ENCODE measurements at regions not wholly inside any gene's neighbourhood (a gene's known extent, or its start where the extent isn't known, plus 50 kb on each side); places are given as distances from the start of the nearest gene placed in this dataset.
"Not testable (repeated sequence)": the region's sequence is repeated elsewhere in the genome, so short reads cannot be mapped to it uniquely, and the experiment has no call there.

DNA sequence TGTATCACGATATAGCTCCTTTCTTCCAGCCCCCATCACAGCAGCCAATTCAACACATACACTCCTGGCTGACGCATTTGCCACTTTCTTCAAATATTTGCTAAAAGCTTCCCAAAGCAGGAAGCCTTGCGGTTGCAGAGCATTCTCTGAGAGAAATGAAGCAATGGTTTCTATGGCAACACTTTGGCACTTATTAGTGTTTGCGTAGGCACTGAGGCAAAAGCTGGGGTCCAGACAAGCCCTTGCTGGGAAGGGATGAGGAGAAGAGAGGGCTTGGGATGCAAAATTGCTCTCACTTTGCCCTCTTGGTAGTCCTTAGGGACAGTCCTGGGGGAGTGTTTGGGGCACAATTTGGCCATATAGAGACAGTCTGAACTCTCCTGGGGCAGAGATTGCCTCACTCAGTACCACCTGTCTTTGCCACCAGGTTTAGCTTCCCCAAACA, 55.0 kb upstream of the PAK3 start:
- FAIRE-seq, result no peak
- DNase-seq (ENCODE audit: insufficient read length, low spot score), result no peak

- no peak for DNase-seq (ENCODE audit: insufficient read length, low spot score)
Observed at GRCh38 chrX:111040377-111041017, 55.5 kb upstream of the PAK3 start.

DNA sequence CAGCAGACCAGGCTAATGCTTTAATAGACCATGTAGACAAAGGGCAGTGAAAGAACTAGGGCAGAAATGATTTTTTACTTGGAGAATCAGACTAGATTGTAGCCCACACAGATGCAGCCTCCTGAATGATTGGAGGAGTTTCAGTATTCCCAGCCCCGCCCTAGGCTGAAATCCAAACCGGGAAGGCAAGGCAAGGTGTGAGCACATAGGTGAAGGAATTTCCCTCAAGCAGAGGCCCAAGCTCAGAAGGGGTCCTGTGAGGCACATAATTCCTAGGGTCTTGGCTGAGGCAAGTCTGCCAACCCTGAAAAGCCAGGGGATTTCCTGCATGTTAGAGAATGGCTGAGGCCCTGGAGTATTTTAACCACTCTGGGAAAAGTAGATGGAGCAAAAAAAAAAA, 56.4 kb upstream of the PAK3 start:
- FAIRE-seq (no peak), DNase-seq (ENCODE audit: insufficient read length, low spot score) (no peak)

More at GRCh38 chrX:111040377-111041017, 55.5 kb upstream of the PAK3 start:
- FAIRE-seq, result no peak

DNA sequence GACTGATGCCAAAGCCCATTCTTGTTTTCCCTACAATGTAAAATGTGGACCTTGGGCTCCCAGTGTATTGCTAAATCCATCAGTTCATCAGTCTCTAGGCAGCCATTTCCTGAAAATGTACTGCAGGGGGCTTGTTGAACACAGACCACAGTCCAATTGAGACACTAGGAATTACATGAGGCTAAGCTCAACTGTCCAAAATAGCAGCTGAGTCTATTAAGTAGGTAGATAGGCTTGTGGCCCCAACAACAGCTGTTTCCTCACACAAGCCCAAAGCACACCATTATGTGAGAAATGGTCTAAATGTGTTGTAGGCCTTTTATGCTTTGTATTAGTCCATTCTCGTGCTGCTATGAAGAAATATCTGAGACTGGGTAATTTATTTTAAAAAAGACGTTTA, 60.0 kb upstream of the PAK3 start:
- FAIRE-seq (no peak), DNase-seq (ENCODE audit: insufficient read length, low spot score) (no peak)

- no peak for FAIRE-seq
- no peak for DNase-seq (ENCODE audit: insufficient read length, low spot score)
Observed at GRCh38 chrX:111035256-111035655, 60.7 kb upstream of the PAK3 start.

- not testable (repeated sequence) for FAIRE-seq; DNase-seq (ENCODE audit: insufficient read length, low spot score)
Observed at GRCh38 chrX:111022998-111023397, 73.0 kb upstream of the PAK3 start.

GRCh38 chrX:111020283-111020682, 75.7 kb upstream of the PAK3 start:
- DNase-seq (ENCODE audit: insufficient read length, low spot score) (no peak), FAIRE-seq (no peak)

DNA sequence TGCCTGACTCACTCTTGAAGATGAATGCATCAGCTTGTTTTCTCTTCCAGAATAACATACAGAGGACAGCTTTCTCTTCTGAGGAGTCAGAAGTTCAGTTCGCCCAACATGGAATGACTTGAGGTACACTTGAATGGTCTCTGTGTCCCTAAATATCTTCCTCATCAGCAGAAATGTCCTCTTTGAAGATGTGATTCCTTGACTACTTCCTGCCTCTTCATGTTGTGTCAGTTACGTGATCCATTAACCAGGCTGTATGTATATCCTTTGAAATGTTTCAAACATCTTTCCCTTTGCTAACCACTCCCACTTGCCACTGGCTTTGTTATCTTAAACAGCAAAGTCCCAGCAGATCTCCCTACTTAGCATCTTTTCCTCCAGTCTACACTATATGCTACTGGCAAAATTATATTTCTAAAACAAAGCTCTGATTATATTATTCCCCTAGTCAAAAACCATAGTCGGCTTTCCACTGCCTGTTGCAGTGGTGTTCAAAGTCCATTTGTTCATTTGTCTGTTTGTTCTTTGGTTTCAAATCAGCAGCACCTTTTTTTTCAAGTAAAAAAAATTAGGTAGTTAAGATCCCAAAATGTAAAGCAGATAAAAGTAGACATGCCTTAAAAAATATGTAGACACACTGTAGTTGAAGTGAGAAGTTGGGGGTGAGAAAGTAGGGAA, 82.1 kb upstream of the PAK3 start:
- FAIRE-seq, result no peak

GRCh38 chrX:111010111-111010510, 85.9 kb upstream of the PAK3 start:
- FAIRE-seq, result no peak

More for the DNA sequence above, 82.1 kb upstream of the PAK3 start:
- no peak for DNase-seq (ENCODE audit: insufficient read length, low spot score)

GRCh38 chrX:111009256-111009655, 86.7 kb upstream of the PAK3 start:
- FAIRE-seq (no peak), DNase-seq (ENCODE audit: insufficient read length, low spot score) (no peak)

More at GRCh38 chrX:111010111-111010510, 85.9 kb upstream of the PAK3 start:
- DNase-seq (ENCODE audit: insufficient read length, low spot score), result no peak

- FAIRE-seq (no peak), DNase-seq (ENCODE audit: insufficient read length, low spot score) (no peak)
Observed at GRCh38 chrX:111008126-111008525, 87.9 kb upstream of the PAK3 start.

- DNase-seq (ENCODE audit: insufficient read length, low spot score) (no peak), FAIRE-seq (no peak)
Observed at GRCh38 chrX:111007238-111007637, 88.8 kb upstream of the PAK3 start.

- DNase-seq (ENCODE audit: insufficient read length, low spot score) (no peak), FAIRE-seq (no peak)
Observed at GRCh38 chrX:111006116-111006515, 89.9 kb upstream of the PAK3 start.

- no peak for DNase-seq (ENCODE audit: insufficient read length, low spot score)
- FAIRE-seq, result no peak
Observed at GRCh38 chrX:111005166-111005565, 90.8 kb upstream of the PAK3 start.

GRCh38 chrX:111003118-111003517, 92.9 kb upstream of the PAK3 start:
- DNase-seq (ENCODE audit: insufficient read length, low spot score) (no peak), FAIRE-seq (no peak)

- FAIRE-seq, result no peak
Observed at GRCh38 chrX:110992611-110993010, 103.4 kb upstream of the PAK3 start.

DNA sequence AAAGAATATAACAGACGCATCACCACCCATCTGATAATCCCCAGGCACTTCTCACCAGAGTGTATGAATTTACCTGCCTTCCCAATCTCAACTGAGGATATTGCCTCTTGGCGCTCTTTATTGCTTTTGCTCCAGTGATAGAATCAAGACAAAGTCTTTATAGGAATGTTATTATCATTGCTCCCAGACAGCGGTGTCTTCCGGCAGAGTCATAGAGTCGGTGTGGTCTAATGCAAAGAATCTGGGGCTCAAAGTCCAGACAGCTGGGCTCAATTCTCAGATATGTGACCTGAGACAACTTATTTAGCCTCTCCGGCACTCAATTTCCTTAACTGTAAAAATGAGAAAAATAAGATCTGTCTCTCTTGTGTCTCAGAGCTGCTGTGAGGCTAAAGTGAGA, 106.1 kb upstream of the PAK3 start:
- no peak for FAIRE-seq

More at GRCh38 chrX:110992611-110993010, 103.4 kb upstream of the PAK3 start:
- DNase-seq (ENCODE audit: insufficient read length, low spot score), result peak; percentile 0

GRCh38 chrX:110989447-110989846, 106.5 kb upstream of the PAK3 start:
- FAIRE-seq, result no peak
- no peak for DNase-seq (ENCODE audit: insufficient read length, low spot score)

More for the DNA sequence above, 106.1 kb upstream of the PAK3 start:
- DNase-seq (ENCODE audit: insufficient read length, low spot score), result no peak

DNA sequence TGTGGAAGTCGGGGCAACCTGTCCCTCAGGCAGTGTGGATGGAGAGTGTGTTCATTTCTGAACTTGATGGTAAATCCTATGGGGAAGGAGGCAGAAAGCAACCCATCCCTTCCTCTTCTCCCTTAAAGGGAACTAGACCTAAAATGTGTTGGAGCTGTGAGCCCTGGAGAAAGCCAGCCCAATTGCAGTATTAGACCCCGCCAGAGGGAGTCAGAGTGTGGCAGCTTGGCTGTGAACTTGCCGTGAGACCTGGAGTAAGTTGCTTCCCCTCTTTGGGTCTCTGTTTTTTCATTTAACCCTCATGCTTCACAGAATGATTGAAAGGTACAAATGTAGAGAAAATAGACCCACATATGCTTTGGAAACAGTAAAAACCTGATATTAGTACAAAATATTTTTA, 108.7 kb upstream of the PAK3 start:
- DNase-seq (ENCODE audit: insufficient read length, low spot score) (no peak), FAIRE-seq (no peak)

DNA sequence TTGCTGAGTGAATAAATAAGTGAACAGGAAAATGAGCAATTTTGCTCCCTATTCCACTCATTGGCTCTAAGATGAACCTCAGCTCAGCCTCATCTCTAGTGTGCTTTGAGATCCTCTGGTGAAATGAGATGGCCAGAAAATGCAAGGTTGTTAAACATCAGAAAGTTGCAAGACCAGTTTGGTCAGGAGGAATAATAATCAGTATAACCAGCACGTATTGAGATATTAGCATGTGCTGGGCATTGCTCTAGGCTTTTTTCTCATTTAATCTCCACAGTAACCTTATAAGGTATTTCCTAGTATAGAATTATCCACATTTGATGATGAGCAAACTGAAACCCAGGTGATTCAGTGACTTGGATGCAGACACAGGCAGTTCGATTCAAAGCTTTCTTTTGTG, 110.5 kb upstream of the PAK3 start:
- DNase-seq (ENCODE audit: insufficient read length, low spot score), result no peak
- no peak for FAIRE-seq

GRCh38 chrX:110983024-110983423, 113.0 kb upstream of the PAK3 start:
- DNase-seq (ENCODE audit: insufficient read length, low spot score) (no peak), FAIRE-seq (no peak)

GRCh38 chrX:110966839-110967238, 129.2 kb upstream of the PAK3 start:
- no peak for DNase-seq (ENCODE audit: insufficient read length, low spot score)
- FAIRE-seq, result no peak

Data from HTR-8/SVneo (cell line).